Neural progenitor cell (in vitro differentiated cells): ENCODE measurements at regions not wholly inside any gene's neighbourhood (a gene's known extent, or its start where the extent isn't known, plus 50 kb on each side); places are given as distances from the start of the nearest gene placed in this dataset.

ENCODE experiments used
- DNase-seq: peaks from one replicate; pipeline ENCODE4 v3.0.0-alpha.2; 2016; ENCODE audit warnings: low spot score
- H2AFZ ChIP-seq: fragments of 200-600 bp; sonication (generic); replicated peaks from 2 replicates; pipeline ENCODE4 v1.6.1; 2016; ENCODE audit warnings: antibody characterized with exemption
- H3F3A ChIP-seq: fragments of 200-600 bp; sonication (generic); 2 replicates; pipeline ENCODE4 v1.6.1; 2016; ENCODE audit warnings: antibody characterized with exemption, low read depth
- H3K27ac ChIP-seq: fragments of 200-600 bp; sonication (generic); 2 replicates; pipeline ENCODE4 v1.5.1; 2016; ENCODE audit warnings: mild to moderate bottlenecking
- H3K27me3 ChIP-seq: fragments of 200-600 bp; sonication (generic); 2 replicates; pipeline ENCODE4 v1.6.1; 2016; ENCODE audit warnings: mild to moderate bottlenecking, moderate library complexity
- H3K36me3 ChIP-seq: fragments of 200-600 bp; sonication (generic); 2 replicates; pipeline ENCODE4 v1.5.1; 2016
- H3K4me1 ChIP-seq: fragments of 200-600 bp; sonication (generic); 2 replicates; pipeline ENCODE4 v1.6.1; 2016; ENCODE audit warnings: mixed run types
- H3K4me2 ChIP-seq: fragments of 200-600 bp; sonication (generic); 2 replicates; pipeline ENCODE4 v1.6.1; 2016
- H3K4me3 ChIP-seq: fragments of 200-600 bp; sonication (generic); 2 replicates; pipeline ENCODE4 v1.5.1; 2016
- H3K79me2 ChIP-seq: fragments of 200-600 bp; sonication (generic); 2 replicates; pipeline ENCODE4 v1.6.1; 2016; ENCODE audit warnings: low read depth
- H3K9ac ChIP-seq: fragments of 200-600 bp; sonication (generic); 2 replicates; pipeline ENCODE4 v1.6.1; 2016
- H3K9me3 ChIP-seq: fragments of 200-600 bp; sonication (generic); 2 replicates; pipeline ENCODE4 v1.5.1; 2016; ENCODE audit warnings: low read depth
- H4K20me1 ChIP-seq: fragments of 200-600 bp; sonication (generic); 2 replicates; pipeline ENCODE4 v1.6.1; 2016; ENCODE audit warnings: low read depth
- H3K27ac Mint-ChIP-seq: 3 replicates; pipeline ENCODE4 v1.8.0; 2021; ENCODE audit warnings: mixed read lengths
- H3K27me3 Mint-ChIP-seq: 2 replicates; pipeline ENCODE4 v1.8.0; 2022; ENCODE audit warnings: low read depth, mild to moderate bottlenecking, inconsistent platforms, moderate library complexity, mixed read lengths; ENCODE audit not compliant: insufficient read depth
- H3K36me3 Mint-ChIP-seq: 3 replicates; pipeline ENCODE4 v1.8.0; 2021; ENCODE audit warnings: mixed read lengths
- H3K4me1 Mint-ChIP-seq: 3 replicates; pipeline ENCODE4 v1.8.0; 2021; ENCODE audit warnings: mixed read lengths
- H3K4me3 Mint-ChIP-seq: 3 replicates; pipeline ENCODE4 v1.8.0; 2021; ENCODE audit warnings: mild to moderate bottlenecking, moderate library complexity, mixed read lengths
- H3K9me3 Mint-ChIP-seq: 3 replicates; pipeline ENCODE4 v1.8.0; 2020; ENCODE audit warnings: mixed read lengths
- CTCF ChIP-seq: fragments of 200-600 bp; sonication (generic); IDR thresholded peaks from 2 replicates; pipeline ENCODE4 v1.5.1; 2017; ENCODE audit warnings: antibody characterized with exemption, mild to moderate bottlenecking
- EZH2 ChIP-seq: fragments of 200-600 bp; sonication (generic); IDR thresholded peaks from 2 replicates; pipeline ENCODE4 v1.6.1; 2017; ENCODE audit warnings: antibody characterized with exemption, mild to moderate bottlenecking, moderate library complexity
- EZH2phosphoT487 ChIP-seq: fragments of 200-600 bp; sonication (generic); IDR thresholded peaks from 2 replicates; pipeline ENCODE4 v1.6.1; 2017; ENCODE audit warnings: antibody characterized with exemption

DNA sequence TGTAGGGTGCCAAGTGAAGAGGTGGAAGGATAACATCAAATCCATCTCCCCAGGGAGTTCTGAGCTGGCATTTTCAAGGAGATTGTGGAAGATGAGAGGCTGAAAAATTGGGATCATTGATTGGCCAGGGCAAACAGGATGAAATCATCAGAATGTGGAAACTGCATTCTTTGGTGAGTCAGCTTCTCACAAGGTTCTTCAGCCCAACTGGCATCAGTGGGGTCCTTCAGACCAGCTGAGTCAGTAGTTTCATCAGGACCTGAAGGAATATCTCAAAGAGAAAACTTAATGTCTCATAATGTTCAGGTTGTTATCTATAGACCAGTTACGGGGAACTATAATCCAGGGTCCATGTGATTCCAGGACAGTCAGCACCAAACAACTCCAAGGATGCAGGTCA lies 195.8 kb downstream of the HAO1 start:
- Mint-ChIP-seq H3K27ac (no peak overlapping the region), H3K9me3 (peaks cover 2% of the 10 kb centered on the region), H3K4me3 (no peak overlapping the region), H3K4me1 (no peaks in the 10 kb centered on the region), H3K27me3 (no peaks in the 10 kb centered on the region), H3K36me3 (no peaks in the 10 kb centered on the region)
- Histone ChIP-seq H3K9ac (no peak overlapping the region), H4K20me1 (no peaks in the 10 kb centered on the region), H3K4me3 (no peak overlapping the region), H3K36me3 (no peaks in the 10 kb centered on the region), H2AFZ (no peak overlapping the region), H3K4me2 (no peak overlapping the region), H3K79me2 (no peaks in the 10 kb centered on the region), H3K27ac (no peak overlapping the region), H3K27me3 (no peaks in the 10 kb centered on the region), H3F3A (no peaks in the 10 kb centered on the region), H3K4me1 (no peaks in the 10 kb centered on the region), H3K9me3 (no peaks in the 10 kb centered on the region)
- DNase-seq: no peak
- TF ChIP-seq EZH2phosphoT487 (no peak), CTCF (no peak), EZH2 (no peak)

DNA sequence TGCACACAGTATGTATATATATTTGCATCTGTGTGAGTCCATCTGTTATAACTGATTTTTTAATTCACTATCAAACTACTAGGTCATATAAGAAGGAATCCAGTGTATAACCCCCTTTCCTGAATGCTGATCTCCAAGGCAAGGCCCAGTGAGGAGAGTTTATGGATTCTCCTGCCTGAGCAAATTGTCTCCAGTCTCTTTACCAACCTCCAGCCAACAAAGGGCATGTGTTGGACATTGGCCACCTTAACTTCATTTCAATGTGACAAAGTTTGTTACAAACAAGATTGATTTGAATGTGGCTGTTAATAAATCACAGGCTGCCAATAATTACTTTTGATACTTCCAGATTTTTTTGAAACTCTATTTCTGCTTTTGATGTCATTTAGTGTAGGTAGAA lies 191.6 kb downstream of the HAO1 start:
- no peak for DNase-seq
- no peaks in the 10 kb centered on the region for H3K9me3 Mint-ChIP-seq
- no peak overlapping the region for H3K4me3 Mint-ChIP-seq
- Histone ChIP-seq H2AFZ (no peak overlapping the region), H3K36me3 (no peaks in the 10 kb centered on the region), H3K27me3 (no peaks in the 10 kb centered on the region), H3K9me3 (no peaks in the 10 kb centered on the region), H3K4me3 (no peak overlapping the region), H4K20me1 (no peaks in the 10 kb centered on the region), H3K79me2 (no peaks in the 10 kb centered on the region), H3K4me1 (no peaks in the 10 kb centered on the region), H3K9ac (no peak overlapping the region), H3K4me2 (no peak overlapping the region), H3K27ac (no peak overlapping the region), H3F3A (no peaks in the 10 kb centered on the region)
- no peaks in the 10 kb centered on the region for H3K4me1 Mint-ChIP-seq
- no peak for TF ChIP-seq CTCF
- no peak for TF ChIP-seq EZH2
- TF ChIP-seq EZH2phosphoT487: no peak
- H3K27me3 Mint-ChIP-seq: no peaks in the 10 kb centered on the region
- no peak overlapping the region for H3K27ac Mint-ChIP-seq
- no peaks in the 10 kb centered on the region for H3K36me3 Mint-ChIP-seq

GRCh38 chr20:7754102-7754501 lies 186.2 kb downstream of the HAO1 start:
- Histone ChIP-seq H3K27ac (no peak overlapping the region), H3K36me3 (no peaks in the 10 kb centered on the region), H3F3A (no peaks in the 10 kb centered on the region), H3K4me1 (no peaks in the 10 kb centered on the region), H3K4me3 (no peak overlapping the region), H2AFZ (no peak overlapping the region), H4K20me1 (no peaks in the 10 kb centered on the region), H3K27me3 (no peaks in the 10 kb centered on the region), H3K79me2 (no peaks in the 10 kb centered on the region), H3K4me2 (no peak overlapping the region), H3K9ac (no peak overlapping the region), H3K9me3 (no peaks in the 10 kb centered on the region)
- Mint-ChIP-seq H3K27me3 (no peaks in the 10 kb centered on the region), H3K4me1 (no peaks in the 10 kb centered on the region), H3K36me3 (no peaks in the 10 kb centered on the region), H3K9me3 (no peaks in the 10 kb centered on the region), H3K4me3 (no peak overlapping the region), H3K27ac (no peak overlapping the region)
- TF ChIP-seq EZH2phosphoT487 (no peak), EZH2 (no peak), CTCF (no peak)
- no peak for DNase-seq

DNA sequence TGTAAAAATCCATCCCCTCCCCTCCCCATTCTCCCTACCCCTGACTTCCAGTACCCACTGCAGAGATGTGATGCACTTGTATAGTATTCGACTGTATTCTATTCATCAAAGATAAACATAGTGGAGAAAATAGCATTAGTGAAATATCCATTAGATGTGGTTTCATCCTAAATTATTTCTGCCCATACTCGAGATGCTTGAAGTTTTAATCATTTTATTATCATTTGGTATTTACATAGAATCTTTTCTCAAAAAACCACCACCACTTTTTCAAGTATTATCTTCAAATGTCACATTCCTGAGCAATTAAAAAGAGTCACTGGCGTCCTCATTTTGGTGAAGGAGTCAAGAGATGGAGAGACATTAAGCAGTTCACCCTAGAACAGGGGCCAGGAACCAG lies 181.9 kb downstream of the HAO1 start:
- H2AFZ ChIP-seq: no peak overlapping the region
- no peaks in the 10 kb centered on the region for H3K36me3 Mint-ChIP-seq
- DNase-seq: no peak

More for the DNA sequence above, 181.9 kb downstream of the HAO1 start:
- H3K27ac Mint-ChIP-seq: no peak overlapping the region
- no peak overlapping the region for H3K27ac ChIP-seq
- no peaks in the 10 kb centered on the region for H3K4me1 ChIP-seq
- no peak overlapping the region for H3K4me2 ChIP-seq
- no peaks in the 10 kb centered on the region for H3K79me2 ChIP-seq
- H3F3A ChIP-seq: no peaks in the 10 kb centered on the region
- H3K36me3 ChIP-seq: no peaks in the 10 kb centered on the region
- H3K9me3 Mint-ChIP-seq: no peaks in the 10 kb centered on the region
- TF ChIP-seq EZH2: no peak
- no peak for TF ChIP-seq EZH2phosphoT487
- TF ChIP-seq CTCF: no peak
- no peaks in the 10 kb centered on the region for H3K9me3 ChIP-seq
- H3K4me3 ChIP-seq: no peak overlapping the region
- no peak overlapping the region for H3K4me3 Mint-ChIP-seq
- no peaks in the 10 kb centered on the region for H4K20me1 ChIP-seq
- H3K4me1 Mint-ChIP-seq: no peaks in the 10 kb centered on the region
- no peaks in the 10 kb centered on the region for H3K27me3 Mint-ChIP-seq
- no peaks in the 10 kb centered on the region for H3K27me3 ChIP-seq
- H3K9ac ChIP-seq: no peak overlapping the region
